MG63 (cell line): ENCODE measurements at regions not wholly inside any gene's neighbourhood (a gene's known extent, or its start where the extent isn't known, plus 50 kb on each side); places are given as distances from the start of the nearest gene placed in this dataset.

Experiments used
- DNase-seq: peaks from one replicate; pipeline ENCODE4 v3.0.0-alpha.2; 2020
- H3K27me3 ChIP-seq: fragments of 250-450 bp; sonication (Bioruptor Pico); 2 replicates; pipeline ENCODE4 v1.5.1; 2020; ENCODE audit warnings: mild to moderate bottlenecking, moderate library complexity
- H3K36me3 ChIP-seq: fragments of 250-450 bp; sonication (Bioruptor Pico); 2 replicates; pipeline ENCODE4 v1.5.1; 2020; ENCODE audit warnings: mild to moderate bottlenecking, moderate library complexity
- H3K4me3 ChIP-seq: fragments of 250-450 bp; sonication (Bioruptor Pico); 2 replicates; pipeline ENCODE4 v1.5.1; 2020; ENCODE audit warnings: mild to moderate bottlenecking, moderate library complexity
- H3K9me3 ChIP-seq: fragments of 250-450 bp; sonication (Bioruptor Pico); 2 replicates; pipeline ENCODE4 v1.5.1; 2020; ENCODE audit warnings: mild to moderate bottlenecking, moderate library complexity

DNA sequence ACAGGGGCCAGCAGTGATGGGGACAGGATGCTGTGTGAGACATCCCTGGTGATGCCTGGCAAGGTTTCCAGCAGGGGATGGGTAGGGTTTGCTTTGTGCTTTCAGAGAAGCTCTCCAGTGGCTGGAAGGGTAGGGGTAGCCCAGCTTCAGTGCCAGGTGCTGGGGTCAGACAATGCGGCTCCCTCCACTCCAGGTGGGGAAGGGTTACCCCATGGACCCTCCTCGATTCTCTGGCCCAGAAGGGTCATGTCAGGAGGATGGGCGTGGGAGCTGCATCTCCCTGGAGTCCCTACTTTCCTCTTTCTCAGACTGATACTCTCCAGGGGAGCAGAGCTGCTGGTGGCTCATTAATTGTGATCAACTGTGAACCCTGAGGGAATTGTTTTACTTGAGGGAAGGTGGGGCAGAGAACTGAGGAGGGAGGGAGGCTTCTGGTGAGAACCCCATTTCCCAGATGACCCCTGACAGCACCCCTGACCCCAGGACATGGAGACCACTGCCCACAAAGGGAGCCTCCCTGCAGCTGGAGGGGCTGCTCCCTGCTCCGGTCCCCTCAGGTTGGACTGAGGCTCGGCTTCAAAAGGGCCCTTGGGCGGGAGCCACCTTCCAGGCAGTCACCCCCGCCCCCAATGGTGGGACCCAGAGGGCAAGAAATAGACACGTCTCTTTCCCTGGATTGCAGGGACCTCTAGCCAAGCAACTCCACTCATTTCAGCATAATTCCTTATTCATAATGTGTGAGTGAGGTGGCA is 100.9 kb upstream of the BHLHE23 start:
- Histone ChIP-seq H3K4me3 (no peak overlapping the region), H3K9me3 (peaks cover 15% of the 10 kb centered on the region), H3K36me3 (no peaks in the 10 kb centered on the region), H3K27me3 (peaks cover 11% of the 10 kb centered on the region)
- DNase-seq, result no peak

DNA sequence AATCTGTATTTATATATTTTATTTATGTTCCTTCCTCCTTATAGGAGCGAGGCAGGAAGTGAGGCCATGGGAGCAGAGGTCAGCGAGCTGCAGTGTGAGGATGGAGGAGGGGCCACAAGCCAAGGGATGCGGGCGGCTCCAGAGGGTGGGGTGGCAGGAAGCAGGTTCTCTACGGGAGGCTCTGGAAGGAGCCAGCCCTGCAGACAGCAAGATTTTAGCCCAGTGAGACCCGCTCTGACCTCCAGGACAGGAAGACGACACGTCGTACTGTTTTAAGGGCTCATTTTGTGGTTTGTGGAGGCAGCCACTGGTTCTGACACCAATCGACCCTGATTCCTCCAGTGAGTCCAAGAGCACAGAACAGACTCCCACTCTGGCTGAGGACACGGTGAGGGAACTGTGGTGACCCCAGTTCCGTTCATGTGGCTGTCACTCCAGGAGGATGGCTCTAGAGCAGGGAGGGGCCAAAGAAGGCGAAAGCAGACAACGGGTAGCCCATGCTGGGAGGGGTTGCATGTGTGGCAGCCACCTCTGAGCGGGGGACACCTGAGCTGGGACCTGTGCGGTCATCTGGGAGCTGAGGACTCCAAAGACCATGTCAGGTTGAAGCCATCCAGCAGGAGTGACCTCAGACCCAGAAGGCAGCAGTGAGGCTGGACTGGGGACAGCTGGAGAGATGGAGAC is 100.1 kb upstream of the BHLHE23 start:
- H3K27me3 ChIP-seq, result peaks cover 16% of the 10 kb centered on the region
- no peak for DNase-seq
- peaks cover 11% of the 10 kb centered on the region for H3K9me3 ChIP-seq
- no peaks in the 10 kb centered on the region for H3K36me3 ChIP-seq
- no peak overlapping the region for H3K4me3 ChIP-seq

DNA sequence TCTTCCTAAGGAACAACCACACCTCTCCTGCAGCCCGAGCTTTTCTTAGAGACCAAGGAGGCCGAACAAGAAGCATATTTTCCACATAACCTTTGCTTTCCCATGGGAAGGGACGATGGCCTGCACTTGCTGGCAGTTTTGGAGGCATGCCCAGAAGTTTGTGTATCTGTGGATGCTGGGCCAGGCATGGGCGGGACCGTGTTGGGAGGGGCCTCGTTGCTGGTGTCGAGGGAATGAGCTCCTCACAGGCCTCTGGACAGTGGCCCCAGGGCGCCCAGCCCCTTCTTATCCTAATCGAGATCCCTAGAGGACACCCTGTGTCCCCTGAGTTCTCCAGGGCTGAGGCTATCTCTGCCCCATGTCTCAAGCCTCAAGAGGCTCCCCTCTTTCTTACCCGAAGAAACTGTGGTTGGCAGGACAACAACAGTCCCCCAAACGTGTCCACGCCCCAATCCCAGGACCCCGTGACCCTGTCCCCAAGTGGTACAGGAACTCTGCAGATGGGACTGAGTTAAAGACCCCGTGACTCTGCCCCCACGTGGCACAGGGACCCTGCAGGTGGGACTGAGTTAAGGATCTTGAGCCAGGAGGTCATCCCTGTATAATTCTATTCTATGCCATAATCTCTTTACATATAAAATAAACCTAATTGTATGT is 99.5 kb upstream of the BHLHE23 start:
- peaks cover 8% of the 10 kb centered on the region; the same call in 1 of the 2 replicates for H3K9me3 ChIP-seq
- H3K4me3 ChIP-seq, result no peak overlapping the region
- DNase-seq, result peak; percentile 57

DNA sequence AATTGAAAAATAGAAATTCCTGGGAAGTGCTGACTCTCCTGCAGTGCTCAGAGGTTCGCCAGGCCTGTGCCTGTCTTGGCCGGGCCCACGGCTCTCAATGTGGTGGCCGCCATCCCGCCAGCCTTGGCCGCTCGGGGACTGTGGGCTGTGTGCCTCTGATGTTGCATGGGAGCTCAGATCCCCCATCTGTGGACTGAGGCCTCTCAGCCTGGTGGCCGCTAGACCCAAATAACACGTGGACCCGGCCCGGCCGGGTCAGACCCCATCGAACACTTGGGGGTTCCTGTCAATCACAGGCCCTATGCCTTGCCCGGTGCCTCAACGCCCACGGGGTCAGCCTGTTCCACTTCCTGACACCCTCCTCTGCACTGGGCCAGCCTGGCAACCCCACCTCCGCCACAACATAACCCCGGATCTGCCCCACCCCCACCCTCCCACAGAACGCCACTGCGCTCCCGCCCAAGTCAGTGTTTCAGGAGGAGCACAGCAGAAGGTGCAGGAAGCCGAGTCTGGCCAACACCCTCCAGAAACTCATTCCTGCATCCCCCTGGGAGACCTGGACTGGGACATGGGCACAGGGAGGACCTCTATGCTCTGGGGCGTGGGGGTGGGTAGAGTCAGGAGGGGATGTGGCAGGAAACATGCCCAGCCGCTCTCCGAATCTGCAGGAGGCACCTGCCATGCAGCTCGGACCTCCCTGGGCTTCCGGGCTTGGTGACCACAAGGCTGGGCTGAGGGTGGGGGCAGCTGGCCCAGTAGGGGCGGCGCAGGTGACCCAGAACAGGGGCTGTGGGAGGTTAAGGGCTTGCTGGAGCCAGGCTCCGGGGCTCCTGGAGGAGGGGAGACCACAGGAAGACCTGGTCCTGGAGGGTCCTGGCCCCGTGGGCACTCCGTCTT is 98.7 kb upstream of the BHLHE23 start:
- H3K36me3 ChIP-seq, result no peaks in the 10 kb centered on the region
- H3K27me3 ChIP-seq, result peaks cover 19% of the 10 kb centered on the region
- DNase-seq, result no peak
- no peak overlapping the region for H3K4me3 ChIP-seq
- peaks cover 6% of the 10 kb centered on the region; the same call in 1 of the 2 replicates for H3K9me3 ChIP-seq

More for the DNA sequence above, 99.5 kb upstream of the BHLHE23 start:
- peaks cover 19% of the 10 kb centered on the region for H3K27me3 ChIP-seq
- H3K36me3 ChIP-seq, result no peaks in the 10 kb centered on the region

DNA sequence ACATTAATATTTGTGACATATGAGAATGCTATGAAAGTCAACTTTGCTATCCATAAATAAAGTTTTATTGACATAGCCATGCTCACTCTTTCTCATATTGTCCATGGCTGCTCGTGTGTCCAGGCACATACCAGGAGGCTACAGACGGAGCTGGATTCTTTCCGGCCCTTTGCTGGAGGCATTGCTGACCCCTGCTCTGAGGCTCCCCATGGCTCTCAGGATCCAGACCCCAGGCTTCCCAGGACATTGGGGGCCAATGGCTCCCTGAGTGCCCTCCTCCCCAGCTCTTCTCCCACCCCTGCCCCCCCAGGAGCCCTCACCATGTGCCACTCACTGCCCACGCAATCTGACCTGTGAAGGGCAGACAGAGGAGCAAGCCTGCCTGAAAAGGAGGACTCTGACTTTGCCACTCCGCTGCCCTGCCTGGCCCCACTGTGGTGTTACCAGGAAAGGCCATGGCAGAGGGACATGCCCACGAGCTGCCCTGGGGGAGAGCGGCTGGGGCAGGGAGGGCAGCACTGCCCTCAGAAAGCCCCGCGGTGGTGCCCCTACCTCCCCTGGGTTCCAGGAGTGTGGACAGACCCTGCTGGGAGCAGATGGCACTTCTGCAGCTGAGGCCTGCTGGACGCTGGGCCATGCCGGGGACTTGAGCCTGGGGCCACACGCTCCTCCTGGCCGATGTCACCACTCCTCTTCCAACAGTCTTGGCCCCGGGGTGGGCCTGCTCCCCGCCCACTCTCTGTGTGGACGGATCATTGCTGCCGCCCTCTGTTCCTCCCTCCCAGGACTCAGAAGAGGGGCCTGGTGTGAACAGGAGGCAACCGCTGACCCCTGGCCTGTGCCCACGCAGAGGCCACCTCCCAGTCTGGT is 97.8 kb upstream of the BHLHE23 start:
- H3K36me3 ChIP-seq, result no peaks in the 10 kb centered on the region
- peaks cover 4% of the 10 kb centered on the region; the same call in 1 of the 2 replicates for H3K9me3 ChIP-seq
- no peak for DNase-seq
- peaks cover 23% of the 10 kb centered on the region for H3K27me3 ChIP-seq
- no peak overlapping the region for H3K4me3 ChIP-seq

DNA sequence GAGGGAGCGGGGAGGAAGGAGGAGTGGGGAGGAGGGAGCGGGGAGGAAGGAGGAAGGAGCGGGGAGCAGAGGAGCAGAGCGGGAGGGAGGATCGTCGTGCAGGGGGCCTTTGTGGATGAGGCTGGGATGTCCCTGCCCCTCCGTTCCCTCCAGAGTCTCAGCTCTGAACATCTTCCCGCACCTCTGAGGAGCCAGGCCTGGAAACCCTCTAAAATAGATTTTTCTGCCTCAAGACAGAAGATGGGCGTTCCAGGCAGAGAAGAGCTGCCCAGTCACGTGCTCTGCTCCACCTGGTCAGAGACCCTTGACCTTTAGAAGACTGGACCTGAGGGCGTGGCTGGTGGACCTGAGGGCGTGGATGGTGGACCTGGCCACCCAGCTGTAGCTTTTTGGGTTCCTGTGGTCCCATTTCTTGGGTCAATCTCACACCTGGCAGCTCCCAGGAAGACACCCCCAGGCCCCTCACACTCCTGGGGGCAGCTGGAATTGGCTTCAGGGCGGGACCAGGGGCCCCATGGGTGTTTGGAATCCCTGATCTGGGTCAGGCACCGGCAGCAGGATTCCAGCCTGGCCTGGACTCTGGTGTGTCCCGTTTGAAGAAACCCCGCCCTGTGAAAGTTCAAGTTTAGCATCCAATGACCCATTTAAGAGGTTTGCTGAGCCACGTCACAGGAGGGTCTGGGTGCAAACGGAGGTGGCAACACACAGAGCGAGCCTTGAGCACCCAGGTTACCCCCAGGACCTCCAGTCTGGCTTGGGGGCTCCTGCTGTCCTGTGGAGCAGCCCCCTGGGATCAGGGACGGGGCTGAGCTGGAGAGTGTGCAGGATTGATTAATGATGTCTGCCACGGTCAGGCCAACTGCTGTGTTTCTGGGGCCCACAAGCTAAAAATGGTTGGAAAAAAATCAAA is 96.9 kb upstream of the BHLHE23 start:
- no peaks in the 10 kb centered on the region for H3K36me3 ChIP-seq
- H3K27me3 ChIP-seq, result peaks cover 18% of the 10 kb centered on the region
- DNase-seq, result peak; percentile 25
- H3K9me3 ChIP-seq, result peaks cover 2% of the 10 kb centered on the region; the same call in 1 of the 2 replicates
- no peak overlapping the region for H3K4me3 ChIP-seq

DNA sequence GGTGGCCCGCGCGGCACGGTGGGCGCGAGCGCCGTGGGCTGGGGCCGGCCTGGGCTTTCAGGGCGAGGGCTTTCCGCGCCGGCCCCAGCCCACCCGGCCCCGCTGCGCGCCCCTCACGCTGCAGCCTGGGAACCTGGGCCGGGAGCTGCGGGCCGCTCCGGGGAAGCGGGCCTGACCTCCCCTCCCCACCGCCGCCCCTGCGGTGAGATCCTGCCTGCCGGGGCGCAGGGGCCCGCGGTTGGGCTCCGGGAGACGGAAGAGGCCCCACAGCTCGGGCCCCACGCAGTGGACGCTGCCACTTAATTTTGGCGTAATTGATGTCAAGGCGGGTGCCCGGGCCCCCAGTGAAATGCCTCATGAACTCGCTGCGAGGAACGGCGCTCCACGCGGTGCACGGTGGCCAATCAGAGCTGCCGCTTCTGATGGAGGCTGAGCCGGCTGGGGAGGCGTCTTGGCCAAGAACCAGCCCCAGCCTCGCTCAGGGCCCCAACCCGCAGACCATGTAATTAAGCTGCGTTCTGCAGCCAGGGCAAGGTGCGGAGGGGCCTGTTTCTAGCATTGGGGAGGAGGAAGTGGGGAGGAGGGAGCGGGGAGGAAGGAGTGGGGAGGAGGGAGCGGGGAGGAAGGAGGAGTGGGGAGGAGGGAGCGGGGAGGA is 96.1 kb upstream of the BHLHE23 start:
- Histone ChIP-seq H3K4me3 (peak overlapping the region; percentile 19; the same call in 1 of the 2 replicates), H3K9me3 (no peaks in the 10 kb centered on the region), H3K27me3 (peaks cover 22% of the 10 kb centered on the region), H3K36me3 (no peaks in the 10 kb centered on the region)
- peak; percentile 51 for DNase-seq

DNA sequence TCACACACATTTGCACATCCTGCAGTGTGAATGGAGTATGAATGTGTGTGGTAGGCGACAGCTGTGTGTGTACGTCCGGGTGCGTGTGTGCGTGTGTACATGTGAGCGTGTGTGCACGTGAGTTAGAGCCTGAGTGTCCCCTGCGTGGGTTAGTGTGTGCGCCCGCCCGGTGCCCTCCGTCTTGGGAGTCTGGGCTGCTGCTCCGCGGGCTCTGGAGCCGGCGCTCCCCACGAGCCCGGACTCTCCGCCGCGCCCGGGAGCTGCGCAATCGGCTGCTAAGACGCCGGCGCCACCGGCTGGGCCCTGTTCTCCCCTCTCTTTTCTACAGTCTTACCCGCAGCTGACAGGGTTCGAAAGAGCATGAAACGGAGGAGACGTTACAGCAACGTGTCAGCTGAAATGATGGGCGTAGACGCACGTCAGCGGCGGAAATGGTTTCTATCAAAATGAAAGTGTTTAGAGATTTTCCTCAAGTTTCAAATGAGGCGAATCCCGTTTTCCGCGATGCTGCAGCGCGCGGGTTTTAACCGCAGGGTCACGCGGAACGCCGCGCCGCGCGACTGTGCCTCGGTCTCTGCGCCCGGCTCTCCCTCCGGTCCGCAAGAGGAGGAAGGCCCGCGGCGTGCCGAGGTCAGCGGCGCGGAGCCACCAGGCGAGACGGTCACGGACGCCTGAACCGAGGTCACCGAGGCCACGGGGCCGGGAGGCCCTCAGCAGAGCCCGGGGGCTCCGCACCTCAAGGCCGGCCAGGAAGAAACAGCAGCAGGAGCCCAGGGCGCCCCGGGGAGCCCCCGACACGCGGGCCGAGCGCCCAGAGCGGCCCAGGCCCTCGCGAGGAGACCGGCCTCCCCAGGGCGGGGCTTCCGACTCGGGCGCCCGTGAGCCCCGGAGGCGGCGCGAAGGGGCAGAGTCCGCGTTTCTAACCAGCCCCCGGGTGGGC is 95.3 kb upstream of the BHLHE23 start:
- Histone ChIP-seq H3K36me3 (no peaks in the 10 kb centered on the region), H3K9me3 (no peaks in the 10 kb centered on the region), H3K27me3 (peaks cover 26% of the 10 kb centered on the region), H3K4me3 (peak overlapping the region; percentile 43)
- DNase-seq, result peak; percentile 34

DNA sequence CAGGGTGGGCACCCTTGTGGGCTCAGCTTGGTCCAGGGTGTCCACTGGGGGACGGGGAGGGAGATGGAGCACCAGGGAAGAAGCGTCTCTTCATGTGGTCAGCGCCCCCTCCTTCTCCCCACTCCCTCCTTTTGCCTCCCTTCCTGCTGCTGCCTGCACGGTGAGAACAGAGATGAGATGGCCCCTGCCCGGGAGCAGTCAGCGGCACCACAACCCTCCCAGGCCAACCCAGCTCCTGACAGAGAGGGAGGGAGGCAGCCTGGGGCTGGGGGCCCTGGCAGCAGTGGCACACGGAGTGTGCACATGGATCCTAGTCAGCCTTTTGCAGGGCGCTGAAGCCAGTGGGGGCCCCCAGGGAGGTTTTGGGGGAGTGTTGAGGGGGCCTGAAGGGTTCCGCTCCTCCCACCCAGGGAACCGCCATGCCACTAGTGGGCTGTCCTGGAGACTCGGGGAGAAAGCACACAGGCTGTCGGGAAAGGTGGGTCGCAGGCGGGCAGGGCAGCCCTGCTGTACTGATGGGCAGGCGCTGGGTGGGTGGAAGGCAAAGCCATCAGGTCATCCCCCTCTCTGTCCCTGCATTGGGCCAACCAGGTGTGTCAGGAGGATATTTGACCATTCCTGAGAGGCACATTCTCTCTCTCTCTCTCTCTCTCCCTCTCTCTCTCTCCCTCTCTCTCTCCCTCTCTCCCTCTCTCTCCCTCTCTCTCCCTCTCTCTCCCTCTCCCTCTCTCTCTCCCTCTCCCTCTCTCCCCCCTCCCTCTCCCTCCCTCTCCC is 94.3 kb upstream of the BHLHE23 start:
- no peaks in the 10 kb centered on the region for H3K9me3 ChIP-seq
- no peaks in the 10 kb centered on the region for H3K36me3 ChIP-seq
- H3K27me3 ChIP-seq, result peaks cover 26% of the 10 kb centered on the region
- DNase-seq, result no peak
- H3K4me3 ChIP-seq, result no peak overlapping the region

DNA sequence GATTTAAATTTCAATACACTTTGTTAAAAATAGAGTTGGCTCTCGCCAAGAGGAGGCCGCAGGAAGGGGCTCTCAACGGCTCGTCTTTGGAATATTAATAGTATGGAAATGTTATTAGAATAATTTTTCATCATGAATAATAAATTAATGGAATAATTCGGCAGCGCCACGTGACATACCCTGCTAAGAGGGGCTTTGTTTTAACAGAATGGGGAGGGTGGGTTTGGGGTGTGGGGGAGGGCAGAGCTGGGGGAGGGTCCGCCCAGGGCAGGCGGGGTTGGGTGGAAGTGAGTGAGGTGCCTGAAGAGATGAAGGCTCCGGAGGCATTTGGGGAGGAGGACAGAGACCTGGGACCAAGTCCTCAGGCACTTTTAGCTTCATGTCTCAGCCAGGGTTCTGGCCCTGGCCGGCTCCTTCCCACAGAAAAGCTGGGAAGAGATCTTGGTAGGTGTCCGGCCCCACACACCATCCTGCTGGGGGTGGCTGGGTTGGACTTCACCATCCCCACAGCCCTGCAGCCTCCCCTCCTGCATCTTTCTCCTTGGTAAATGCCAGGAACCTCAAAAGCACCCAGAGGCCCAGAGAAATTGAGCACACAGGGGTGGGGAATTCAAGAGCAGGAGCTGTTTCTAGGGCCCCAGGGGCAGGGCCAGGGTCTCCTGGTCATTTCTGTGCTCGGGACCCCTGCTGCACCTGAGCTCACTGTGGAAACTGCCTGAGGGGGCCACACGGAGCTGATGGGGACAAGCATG is 93.6 kb upstream of the BHLHE23 start:
- peaks cover 31% of the 10 kb centered on the region for H3K27me3 ChIP-seq
- H3K4me3 ChIP-seq, result no peak overlapping the region
- DNase-seq, result no peak

DNA sequence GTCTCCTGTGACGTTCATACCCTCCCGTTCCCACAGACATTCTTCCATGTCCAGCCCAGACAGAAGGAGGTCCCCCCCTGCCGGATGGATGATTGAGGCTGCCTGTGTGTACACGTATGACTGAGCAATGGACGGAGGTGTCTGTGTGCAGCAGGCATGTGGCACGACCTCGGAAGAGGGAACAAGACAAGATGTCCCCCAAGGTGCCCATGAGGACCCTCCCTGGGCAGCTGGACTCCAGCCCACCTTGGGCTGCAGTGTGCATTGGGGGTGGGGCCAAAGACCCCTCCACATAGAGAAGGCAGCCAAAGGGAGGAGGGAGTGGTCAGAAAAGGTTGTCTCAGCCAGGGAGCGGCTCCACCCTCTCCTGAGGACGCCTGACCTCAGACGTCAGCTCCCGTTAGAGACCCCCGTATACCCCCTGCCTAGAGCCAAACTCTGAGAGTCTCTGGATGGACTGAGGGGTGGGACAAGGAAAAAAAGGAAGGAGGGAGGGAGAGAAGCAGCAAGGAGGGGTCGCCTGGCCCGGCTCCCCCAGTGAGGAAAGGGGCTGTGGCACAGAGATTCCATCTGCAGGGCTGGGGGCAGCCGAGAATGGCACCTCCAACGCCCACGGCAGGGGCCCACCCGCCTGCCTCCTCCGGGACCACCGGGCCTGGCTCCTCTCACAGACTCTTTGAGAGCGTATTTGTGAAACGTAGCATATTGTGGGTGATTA is 92.9 kb upstream of the BHLHE23 start:
- no peaks in the 10 kb centered on the region for H3K9me3 ChIP-seq
- no peaks in the 10 kb centered on the region for H3K36me3 ChIP-seq
- no peak for DNase-seq
- H3K27me3 ChIP-seq, result peaks cover 36% of the 10 kb centered on the region
- H3K4me3 ChIP-seq, result no peak overlapping the region

More for the DNA sequence above, 93.6 kb upstream of the BHLHE23 start:
- no peaks in the 10 kb centered on the region for H3K9me3 ChIP-seq
- no peaks in the 10 kb centered on the region for H3K36me3 ChIP-seq
